ENCODE measurements at regions not wholly inside any gene's neighbourhood (a gene's known extent, or its start where the extent isn't known, plus 50 kb on each side); places are given as distances from the start of the nearest gene placed in this dataset.

GRCh38 chr2:34785206-34785785, 1186.2 kb upstream of the FAM98A start:
- no peak for TF ChIP-seq EZH2phosphoT487 (IDR thresholded peaks at IDR 0.05; ENCODE audit: borderline replicate concordance)
- no peak for TF ChIP-seq CTCF (conservative IDR thresholded peaks at IDR 0.05; ENCODE audit: low read length)
